ENCODE measurements at regions not wholly inside any gene's neighbourhood (a gene's known extent, or its start where the extent isn't known, plus 50 kb on each side); places are given as distances from the start of the nearest gene placed in this dataset.
A peak's percentile ranks its signal among the peaks of the same experiment; 100 is the strongest.
"Not testable (repeated sequence)": the region's sequence is repeated elsewhere in the genome, so short reads cannot be mapped to it uniquely, and the experiment has no call there.

DNA sequence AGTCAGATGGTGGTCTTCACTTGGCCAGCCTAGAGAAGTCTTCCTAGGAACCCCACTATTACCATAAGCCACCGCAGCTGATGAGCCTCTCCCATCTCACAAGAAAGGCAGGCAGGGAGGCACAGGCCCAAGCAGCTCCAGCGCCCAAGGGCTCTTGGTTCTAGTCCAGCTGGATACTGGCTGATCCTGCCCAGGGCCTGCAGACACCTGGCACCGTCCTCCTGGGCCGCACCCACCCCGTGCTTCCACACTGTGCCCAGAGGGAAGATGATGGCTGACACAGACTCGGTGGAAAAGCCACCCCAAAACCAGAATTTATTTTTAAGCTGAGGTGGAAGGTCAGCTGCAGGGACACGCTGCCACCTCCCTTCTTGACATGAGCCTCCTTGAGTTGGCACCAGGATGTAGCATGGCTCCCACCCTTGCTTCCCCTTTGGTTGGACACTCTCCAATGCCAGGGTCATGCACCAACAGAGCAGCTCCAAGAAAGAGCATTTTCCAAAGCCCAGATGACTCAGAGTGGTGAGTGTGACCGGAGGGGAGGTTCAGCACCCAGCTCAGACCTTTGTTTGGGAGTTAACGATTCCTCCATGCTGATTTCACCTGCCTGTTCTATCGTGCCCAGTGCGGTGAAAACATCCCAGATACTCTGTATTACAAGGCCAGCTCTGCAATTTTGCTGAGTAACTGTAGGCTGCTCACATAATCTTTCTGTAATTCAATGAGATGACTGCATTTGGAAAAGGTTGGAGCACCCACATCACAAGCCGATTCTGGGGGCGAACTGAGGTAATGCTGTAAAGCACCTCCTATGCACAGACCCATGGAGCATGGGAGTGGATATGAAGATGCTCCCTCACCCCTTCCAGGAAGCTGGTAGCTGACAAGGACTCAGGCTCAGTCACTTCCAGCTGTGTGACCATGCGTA is 63.1 kb upstream of the SLC2A1 start:
- TF ChIP-seq POLR2A (IDR thresholded peaks at IDR 0.05; ENCODE audit: low read length) (no peak), GATA1 (IDR thresholded peaks at IDR 0.05; ENCODE audit: low read depth, low read length) (no peak)
- peak in 1 of 2 experiments; percentile 30 for DNase-seq

DNA sequence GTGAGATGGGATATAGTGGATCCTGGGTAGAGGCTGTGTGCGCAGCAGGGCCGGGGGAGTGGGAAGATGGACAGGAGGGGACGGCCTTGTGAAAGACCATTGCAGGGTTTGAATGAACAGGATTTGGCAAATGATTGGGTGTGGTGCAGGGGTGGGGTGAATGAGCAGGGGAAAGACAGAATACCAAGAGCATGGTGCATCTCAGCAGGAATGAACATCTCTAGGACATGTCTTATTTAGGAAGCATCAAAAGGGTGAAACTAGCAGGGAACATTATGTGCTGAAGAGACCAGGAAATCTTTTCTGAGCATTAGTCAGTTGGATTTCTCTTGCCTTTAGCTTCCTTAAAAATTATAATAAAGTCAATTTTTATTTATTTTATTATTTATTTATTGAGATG is 60.6 kb upstream of the SLC2A1 start:
- TF ChIP-seq POLR2A (IDR thresholded peaks at IDR 0.05; ENCODE audit: low read length): no peak
- no peak for TF ChIP-seq GATA1 (IDR thresholded peaks at IDR 0.05; ENCODE audit: low read depth, low read length)
- DNase-seq: no peak

DNA sequence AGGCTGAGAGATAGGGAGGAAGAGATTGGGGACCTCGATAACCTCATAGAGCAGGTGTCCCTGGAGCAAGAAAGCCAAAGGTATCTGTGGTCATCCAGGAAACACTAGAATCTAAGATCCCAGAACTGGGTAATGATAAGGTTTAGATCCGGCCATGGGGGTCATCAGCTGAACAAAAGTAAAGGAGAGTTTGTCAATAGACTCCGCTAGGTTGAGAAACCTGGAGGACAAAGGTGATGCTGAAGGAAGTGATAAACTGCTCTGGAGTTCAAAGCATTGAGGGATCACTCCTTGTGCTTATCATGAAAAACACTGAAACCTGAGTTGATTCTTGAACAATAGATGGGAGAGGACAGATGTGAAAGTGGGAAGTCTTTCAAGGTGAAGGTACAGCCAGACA is 59.5 kb upstream of the SLC2A1 start:
- no peak for TF ChIP-seq POLR2A (IDR thresholded peaks at IDR 0.05; ENCODE audit: low read length)
- TF ChIP-seq GATA1 (IDR thresholded peaks at IDR 0.05; ENCODE audit: low read depth, low read length): no peak
- no peak for DNase-seq

DNA sequence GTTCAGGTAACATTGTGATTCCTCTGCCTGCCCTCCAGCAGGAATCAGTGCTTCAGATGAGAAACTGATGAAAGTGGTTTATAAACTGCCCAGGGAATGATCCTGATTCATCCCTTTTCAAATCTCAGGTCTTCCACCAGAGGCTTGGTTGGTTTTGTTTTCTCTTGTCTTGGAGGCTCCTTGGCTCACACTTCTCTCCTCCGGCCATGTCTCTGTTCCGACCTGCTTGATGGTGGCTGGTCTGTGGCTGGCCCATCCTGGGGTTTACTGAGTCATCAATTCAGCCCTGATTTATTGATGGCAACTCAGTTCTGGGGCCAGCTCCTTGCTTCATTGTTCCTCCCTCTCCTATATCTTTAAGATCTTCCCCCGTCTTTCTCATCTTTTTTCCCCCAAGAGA is 56.6 kb upstream of the SLC2A1 start:
- DNase-seq: no peak
- TF ChIP-seq POLR2A (IDR thresholded peaks at IDR 0.05; ENCODE audit: low read length) (no peak), GATA1 (IDR thresholded peaks at IDR 0.05; ENCODE audit: low read depth, low read length) (no peak)

DNA sequence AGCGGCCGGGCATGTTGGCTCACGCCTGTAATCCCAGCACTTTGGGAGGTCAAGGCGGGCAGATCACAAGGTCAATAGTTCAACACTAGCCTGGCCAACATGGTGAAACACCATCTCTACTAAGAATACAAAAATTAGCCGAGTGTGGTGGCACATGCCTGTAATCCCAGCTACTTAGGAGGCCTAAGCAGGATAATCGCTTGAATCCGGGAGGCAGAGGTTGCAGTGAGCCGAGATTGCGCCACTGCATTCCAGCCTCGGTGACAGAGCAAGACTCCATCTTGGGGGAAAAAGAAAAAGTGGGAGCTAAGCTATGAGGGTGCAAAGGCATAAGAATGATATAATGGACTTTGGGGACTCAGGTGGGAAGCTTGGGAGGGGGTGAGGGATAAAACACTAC is 55.9 kb upstream of the SLC2A1 start:
- DNase-seq: not testable (repeated sequence)

DNA sequence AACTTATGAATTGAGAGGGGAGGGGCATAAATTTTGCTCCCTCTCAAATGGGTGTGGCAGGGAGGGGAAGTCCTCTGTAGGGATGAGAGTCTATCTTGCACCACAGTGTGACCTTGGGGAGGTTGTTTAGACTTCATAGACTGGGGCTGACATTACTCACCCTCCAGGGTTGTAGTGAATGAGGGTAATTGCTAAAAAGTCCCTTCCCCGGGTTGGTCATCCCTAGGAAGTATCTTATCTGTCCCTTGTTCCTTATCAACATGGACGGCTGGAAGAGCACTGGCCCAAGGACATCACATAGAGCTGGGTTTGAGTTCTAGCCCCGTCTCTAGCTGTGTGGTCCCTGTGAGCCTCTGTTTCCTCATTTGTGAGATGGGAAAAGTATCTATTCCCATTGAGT is 52.4 kb upstream of the SLC2A1 start:
- peak; percentile 72 to 81 for DNase-seq
- TF ChIP-seq GATA1 (IDR thresholded peaks at IDR 0.05; ENCODE audit: low read depth, low read length): no peak
- TF ChIP-seq POLR2A (IDR thresholded peaks at IDR 0.05; ENCODE audit: low read length): no peak

DNA sequence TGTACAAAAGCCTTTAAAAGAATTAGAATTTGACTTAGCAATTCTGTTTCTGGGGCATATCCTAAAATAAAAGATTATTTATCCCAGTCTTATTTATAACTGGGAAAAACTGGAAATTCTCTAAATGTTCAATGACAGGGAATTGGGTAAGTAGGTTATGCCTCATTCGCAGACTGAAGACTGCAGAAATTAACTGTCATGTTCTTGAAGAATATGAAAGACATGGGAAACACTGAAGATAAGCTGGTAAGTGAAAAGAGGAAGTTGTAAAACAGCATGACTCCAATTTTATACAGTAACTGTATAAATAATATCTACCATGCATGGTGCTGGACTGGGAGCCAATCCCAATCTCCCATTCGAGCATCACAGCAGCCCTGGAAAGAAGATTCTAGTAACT is 50.6 kb upstream of the SLC2A1 start:
- no peak for TF ChIP-seq POLR2A (IDR thresholded peaks at IDR 0.05; ENCODE audit: low read length)
- TF ChIP-seq GATA1 (IDR thresholded peaks at IDR 0.05; ENCODE audit: low read depth, low read length): no peak

DNA sequence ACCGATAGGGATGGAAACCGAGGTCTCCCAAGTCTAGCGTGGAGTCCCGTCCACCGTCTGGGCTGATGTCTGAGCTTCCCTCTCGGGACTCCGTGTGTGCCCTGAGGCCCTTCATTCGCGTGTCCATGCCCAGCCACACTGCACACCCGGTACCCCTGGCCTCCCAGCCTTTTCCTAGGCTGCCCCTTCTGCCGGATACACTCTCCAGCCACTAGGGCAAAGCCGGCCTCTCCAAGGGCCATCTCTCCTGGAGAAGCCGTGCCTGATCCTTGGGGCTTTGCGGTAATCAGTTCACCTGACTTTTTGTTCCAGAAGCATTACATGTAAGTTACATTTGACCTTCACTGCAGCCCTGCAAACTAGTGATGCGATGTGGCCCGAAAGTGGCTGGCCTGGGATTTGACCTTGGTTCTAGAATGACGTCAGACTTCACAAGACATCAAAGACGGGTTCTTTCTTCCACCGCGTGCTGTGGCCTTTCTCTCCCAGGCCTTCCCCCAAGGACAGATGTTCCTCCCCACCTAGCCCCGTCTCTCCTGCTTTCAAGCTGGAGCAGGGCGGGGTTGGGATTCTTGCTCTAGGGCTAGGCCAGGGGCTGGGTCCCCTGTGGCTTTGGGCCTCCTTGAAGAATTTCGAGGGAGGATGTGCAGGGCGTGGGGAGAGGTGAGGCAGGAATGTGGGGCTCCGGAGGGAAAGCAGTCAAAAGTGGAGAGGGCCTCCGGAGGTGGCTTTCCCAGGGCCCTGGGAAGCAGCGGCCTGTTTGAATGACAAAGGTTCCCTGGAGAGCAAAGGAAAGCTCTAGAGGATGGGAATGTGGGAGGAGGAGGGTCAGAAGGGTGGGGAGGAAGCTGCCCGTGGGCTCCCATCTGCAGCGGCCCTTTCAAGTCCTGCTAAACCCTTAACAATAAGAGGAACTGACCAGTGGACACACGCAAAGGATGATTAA is 49.7 kb upstream of the SLC2A1 start:
- TF ChIP-seq POLR2A (IDR thresholded peaks at IDR 0.05; ENCODE audit: low read length) (no peak), GATA1 (IDR thresholded peaks at IDR 0.05; ENCODE audit: low read depth, low read length) (no peak)
- no peak for DNase-seq

More for the DNA sequence above, 50.6 kb upstream of the SLC2A1 start:
- DNase-seq: peak; percentile 18 to 30
